GM18507 (cell line): ENCODE measurements at regions not wholly inside any gene's neighbourhood (a gene's known extent, or its start where the extent isn't known, plus 50 kb on each side); places are given as distances from the start of the nearest gene placed in this dataset.

Source experiments
- DNase-seq: peaks from one replicate; pipeline ENCODE4 v3.0.0; 2011; ENCODE audit warnings: low read depth; ENCODE audit not compliant: insufficient read length; ENCODE audit errors: extremely low spot score
- FAIRE-seq: peaks from 2 replicates; lab custom pipeline; 2011; peaks lifted over from hg19 to GRCh38; lab: Jason Lieb, UNC

- DNase-seq, result no peak
- no peak for FAIRE-seq
Observed at GRCh38 chr21:38037416-38037815, 121.2 kb upstream of the KCNJ6 start.

GRCh38 chr21:38039369-38039768 lies 123.1 kb upstream of the KCNJ6 start:
- FAIRE-seq (no peak), DNase-seq (no peak)

DNA sequence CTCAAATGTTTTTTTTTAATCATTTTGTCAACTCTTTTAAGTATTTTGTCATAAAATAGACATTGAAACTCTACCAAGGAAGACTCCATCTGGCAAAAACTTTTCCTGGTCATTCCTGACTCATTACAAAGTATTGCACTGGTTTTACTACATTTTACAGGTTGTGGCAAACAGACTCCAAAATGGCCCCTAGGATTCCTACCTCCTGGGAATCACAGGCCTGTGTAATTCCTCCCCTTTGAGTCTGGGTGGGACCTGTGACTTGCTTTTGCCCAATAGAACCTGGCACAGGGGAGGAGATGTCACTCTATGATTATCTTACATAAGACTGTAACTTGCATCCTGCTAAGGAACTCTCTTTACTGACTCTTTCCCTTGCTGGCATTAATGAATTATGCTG lies 123.6 kb upstream of the KCNJ6 start:
- no peak for FAIRE-seq
- no peak for DNase-seq

DNA sequence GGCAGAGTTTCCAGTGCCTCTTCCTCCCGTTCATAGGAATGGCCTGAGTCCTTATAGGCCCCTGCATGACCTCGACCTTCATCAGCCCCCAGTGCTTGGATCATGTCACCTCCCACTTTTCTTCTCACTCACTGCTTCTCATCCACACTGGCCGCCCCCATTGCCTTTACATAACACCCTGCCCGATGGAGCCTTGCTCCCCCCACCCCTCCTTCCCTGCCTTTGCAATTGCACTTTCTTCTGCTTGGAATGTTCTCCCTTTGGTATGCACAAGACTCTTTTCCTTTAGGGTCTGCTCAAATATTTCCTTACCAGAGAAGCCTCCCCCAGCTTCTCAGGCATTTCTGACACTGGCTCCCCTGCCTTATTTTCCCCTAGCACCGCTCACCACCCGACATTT lies 125.2 kb upstream of the KCNJ6 start:
- FAIRE-seq, result no peak
- no peak for DNase-seq

GRCh38 chr21:38042246-38042645 lies 126.0 kb upstream of the KCNJ6 start:
- FAIRE-seq (no peak), DNase-seq (no peak)

- FAIRE-seq (no peak), DNase-seq (no peak)
Observed at GRCh38 chr21:38048167-38048566, 131.9 kb upstream of the KCNJ6 start.

GRCh38 chr21:38054334-38054733 lies 138.1 kb upstream of the KCNJ6 start:
- no peak for DNase-seq
- FAIRE-seq, result no peak

GRCh38 chr21:38056481-38056880 lies 140.2 kb upstream of the KCNJ6 start:
- no peak for FAIRE-seq

DNA sequence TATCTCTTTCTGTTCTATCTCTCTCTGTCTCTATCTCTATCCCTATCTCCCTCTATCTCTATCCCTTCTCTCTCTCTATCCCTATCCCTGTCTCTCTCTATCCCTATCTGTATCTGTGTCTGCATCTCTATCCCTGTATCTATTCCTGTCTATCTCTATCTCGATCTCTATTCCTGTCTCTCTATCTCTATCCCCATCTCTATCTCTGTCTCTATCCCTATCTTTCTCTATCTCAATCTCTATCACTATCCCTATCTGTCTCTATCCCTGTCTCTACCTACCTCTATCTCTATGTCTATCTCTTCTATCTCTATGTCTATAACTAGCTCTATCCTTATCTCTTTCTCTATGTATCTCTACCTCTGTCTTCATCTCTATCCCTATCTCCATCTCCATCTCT lies 141.4 kb upstream of the KCNJ6 start:
- FAIRE-seq (no peak), DNase-seq (no peak)

More at GRCh38 chr21:38056481-38056880, 140.2 kb upstream of the KCNJ6 start:
- DNase-seq, result no peak

- no peak for FAIRE-seq
Observed at GRCh38 chr21:38060533-38060932, 144.3 kb upstream of the KCNJ6 start.

GRCh38 chr21:38067086-38067739 lies 151.0 kb upstream of the KCNJ6 start:
- FAIRE-seq, result no peak
- no peak for DNase-seq

More at GRCh38 chr21:38060533-38060932, 144.3 kb upstream of the KCNJ6 start:
- DNase-seq, result no peak

DNA sequence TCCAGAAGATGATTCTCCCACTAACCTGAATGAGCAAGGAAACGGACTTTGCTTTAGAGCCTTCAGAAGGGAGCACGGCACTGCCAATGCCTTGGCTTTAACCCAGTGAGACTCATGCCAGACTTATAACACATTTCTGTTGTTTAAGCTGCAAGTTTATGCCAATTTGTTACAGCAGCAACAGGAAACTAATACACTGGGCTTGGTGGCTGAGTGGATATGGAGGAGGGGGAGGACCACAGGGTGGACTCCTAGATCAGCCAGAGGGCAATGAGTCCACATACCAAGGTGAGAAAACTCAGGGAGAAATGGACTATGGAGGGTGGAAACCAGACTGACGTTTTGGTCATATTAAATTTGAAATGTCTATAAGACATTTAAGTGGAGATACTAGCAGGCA lies 156.2 kb upstream of the KCNJ6 start:
- DNase-seq (no peak), FAIRE-seq (no peak)

GRCh38 chr21:38075833-38076587 lies 159.8 kb upstream of the KCNJ6 start:
- FAIRE-seq (no peak), DNase-seq (no peak)

DNA sequence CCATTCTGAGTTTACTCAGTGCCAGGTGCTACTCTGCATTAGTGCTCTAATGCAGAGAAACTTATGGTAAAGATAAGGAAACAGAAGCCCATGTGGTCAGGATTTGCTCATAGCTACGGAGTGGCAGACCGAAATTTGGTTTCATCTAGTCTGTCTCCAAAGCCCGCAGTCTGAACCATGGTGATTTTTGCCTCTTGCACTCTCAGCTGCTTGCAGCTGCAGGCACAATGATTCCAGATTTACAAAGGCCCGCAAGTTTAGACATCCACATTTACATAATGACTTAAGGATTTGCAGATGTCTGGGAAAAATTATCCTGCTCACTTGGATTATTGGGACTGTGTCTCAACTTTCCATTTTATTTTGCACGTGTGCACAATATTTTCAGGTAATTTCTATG lies 161.3 kb upstream of the KCNJ6 start:
- no peak for FAIRE-seq
- no peak for DNase-seq

DNA sequence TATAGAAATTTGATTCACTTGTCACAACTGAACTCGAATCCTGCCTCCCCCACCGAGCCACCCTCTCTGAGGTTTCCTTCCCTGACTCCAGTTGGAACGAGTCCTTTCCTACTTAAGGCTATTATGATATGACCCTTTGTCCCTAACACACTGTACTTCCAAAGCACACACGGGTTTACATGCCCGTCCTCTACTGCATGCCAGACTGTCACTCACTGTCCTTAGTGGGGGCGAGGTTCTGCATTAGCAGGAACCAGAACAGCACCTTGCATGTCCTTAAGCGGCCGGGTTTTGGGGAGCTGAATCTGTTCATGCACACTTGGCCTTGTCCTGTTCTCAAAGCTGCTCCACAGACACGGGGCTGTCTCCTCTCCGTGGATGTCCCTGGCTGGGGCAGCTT lies 164.6 kb upstream of the KCNJ6 start:
- FAIRE-seq, result no peak

GRCh38 chr21:38081708-38082107 lies 165.5 kb upstream of the KCNJ6 start:
- FAIRE-seq (no peak), DNase-seq (no peak)

More for the DNA sequence above, 164.6 kb upstream of the KCNJ6 start:
- DNase-seq, result no peak

DNA sequence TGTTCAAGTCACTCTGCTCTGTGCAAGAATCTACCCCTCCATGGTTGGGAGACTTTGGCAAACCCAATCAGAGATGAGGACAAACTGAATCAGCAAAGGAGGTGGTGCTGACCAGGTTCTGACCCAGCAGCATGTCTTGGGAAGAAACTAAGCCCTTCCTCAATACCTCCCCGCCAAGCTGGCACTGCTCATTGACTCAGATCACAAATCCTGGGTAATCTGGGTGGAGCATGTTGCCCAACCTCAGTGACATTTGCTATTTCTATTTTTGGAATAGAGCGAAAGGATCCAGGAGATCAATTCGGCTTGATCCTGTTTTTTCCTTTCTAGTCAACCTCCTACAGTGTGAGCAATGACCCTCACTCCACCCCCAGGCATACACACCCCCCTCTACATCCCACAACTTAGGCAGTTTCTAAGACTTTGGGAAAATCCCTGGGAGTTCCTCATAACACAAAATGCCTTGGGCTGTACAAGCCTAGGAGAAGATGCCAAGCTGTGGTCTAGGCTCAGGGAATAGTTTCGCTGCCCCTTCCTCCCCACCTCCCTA lies 166.8 kb upstream of the KCNJ6 start:
- FAIRE-seq (no peak), DNase-seq (no peak)

DNA sequence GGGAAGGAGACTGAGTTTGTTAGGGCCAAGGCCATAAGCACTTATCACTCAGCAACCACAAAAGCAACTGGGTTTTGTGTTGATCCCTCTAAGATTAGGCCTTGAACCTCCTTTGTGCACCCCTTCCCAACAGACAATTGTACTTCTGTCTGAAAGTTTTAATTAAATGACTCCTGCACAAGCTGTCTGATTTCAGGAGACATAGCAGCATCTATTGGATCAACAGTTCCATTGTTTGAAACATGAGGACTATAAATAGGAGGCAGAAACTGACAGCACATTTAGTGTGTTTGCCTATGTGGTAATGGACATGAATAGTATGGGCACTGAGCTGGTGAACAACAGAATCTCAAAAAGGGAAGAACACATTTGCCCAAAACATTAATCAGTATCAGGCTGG lies 167.3 kb upstream of the KCNJ6 start:
- FAIRE-seq (no peak), DNase-seq (no peak)

DNA sequence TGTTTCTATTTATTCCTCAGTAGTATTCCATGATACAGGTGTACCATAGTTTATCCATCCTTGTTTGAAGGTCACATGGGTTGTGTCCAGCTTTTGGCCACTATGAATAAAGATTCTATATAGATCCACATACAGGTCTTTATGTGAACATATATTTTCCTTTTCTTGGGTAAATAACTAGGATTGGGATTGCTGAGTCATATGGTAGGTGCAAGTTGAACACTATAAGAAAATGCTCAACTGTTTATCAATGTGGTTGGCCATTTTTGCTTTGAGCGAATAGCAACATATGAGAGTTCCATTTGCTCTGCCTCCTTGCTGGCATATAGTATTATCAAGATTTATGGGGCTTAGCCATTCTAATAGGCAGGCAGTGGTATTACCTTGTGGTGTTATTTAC lies 170.2 kb upstream of the KCNJ15 start:
- no peak for DNase-seq
- no peak for FAIRE-seq

GRCh38 chr21:38088916-38089762 lies 167.7 kb upstream of the KCNJ15 start:
- no peak for FAIRE-seq
- DNase-seq, result no peak
